22Rv1 (cell line): ENCODE measurements at regions not wholly inside any gene's neighbourhood (a gene's known extent, or its start where the extent isn't known, plus 50 kb on each side); places are given as distances from the start of the nearest gene placed in this dataset.
"Not testable (repeated sequence)": the region's sequence is repeated elsewhere in the genome, so short reads cannot be mapped to it uniquely, and the experiment has no call there.

ENCODE experiments used
- H3K27ac ChIP-seq: fragments of 450-650 bp; 2 replicates; pipeline ENCODE4 v1.5.1; 2017
- ZFX ChIP-seq: fragments of 450-650 bp; IDR thresholded peaks from 2 replicates; pipeline ENCODE4 v1.6.1; 2017; ENCODE audit warnings: antibody characterized with exemption, borderline replicate concordance
- TF ChIP-seq, protein P1 (sequence below): fragments of 450-650 bp; IDR thresholded peaks from 2 replicates; pipeline ENCODE4 v1.5.1; 2017; ENCODE audit warnings: mild to moderate bottlenecking

GRCh38 chrX:114061226-114061625, 522.7 kb upstream of the HTR2C start:
- no peak for TF ChIP-seq ZFX
- TF ChIP-seq, protein P1, sequence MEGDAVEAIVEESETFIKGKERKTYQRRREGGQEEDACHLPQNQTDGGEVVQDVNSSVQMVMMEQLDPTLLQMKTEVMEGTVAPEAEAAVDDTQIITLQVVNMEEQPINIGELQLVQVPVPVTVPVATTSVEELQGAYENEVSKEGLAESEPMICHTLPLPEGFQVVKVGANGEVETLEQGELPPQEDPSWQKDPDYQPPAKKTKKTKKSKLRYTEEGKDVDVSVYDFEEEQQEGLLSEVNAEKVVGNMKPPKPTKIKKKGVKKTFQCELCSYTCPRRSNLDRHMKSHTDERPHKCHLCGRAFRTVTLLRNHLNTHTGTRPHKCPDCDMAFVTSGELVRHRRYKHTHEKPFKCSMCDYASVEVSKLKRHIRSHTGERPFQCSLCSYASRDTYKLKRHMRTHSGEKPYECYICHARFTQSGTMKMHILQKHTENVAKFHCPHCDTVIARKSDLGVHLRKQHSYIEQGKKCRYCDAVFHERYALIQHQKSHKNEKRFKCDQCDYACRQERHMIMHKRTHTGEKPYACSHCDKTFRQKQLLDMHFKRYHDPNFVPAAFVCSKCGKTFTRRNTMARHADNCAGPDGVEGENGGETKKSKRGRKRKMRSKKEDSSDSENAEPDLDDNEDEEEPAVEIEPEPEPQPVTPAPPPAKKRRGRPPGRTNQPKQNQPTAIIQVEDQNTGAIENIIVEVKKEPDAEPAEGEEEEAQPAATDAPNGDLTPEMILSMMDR, result no peak
- no peak overlapping the region for H3K27ac ChIP-seq

DNA sequence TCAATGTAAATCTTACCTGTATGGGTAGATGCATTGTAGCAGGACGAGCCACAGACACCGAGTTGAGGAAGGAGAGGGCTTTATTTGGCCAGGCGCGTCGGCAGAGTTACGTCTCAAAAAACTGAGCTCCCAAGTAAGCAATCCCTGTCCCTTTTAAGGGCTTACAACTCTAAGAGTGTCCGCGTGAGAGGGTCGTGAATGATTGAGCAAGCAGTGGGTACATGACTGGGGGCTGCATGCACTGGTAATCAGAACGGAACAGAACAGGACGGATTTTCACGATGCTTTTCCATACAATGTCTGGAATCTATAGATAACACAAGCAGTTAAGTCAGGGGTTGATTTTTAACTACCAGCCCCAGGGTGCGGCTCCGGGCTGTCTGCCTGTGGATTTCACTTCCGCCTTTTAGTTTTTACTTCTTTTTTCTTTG, 524.9 kb upstream of the HTR2C start:
- TF ChIP-seq, protein P1, result no peak
- TF ChIP-seq ZFX, result no peak
- H3K27ac ChIP-seq, result no peak overlapping the region

GRCh38 chrX:114057422-114057821, 526.5 kb upstream of the HTR2C start:
- not testable (repeated sequence) for H3K27ac ChIP-seq

DNA sequence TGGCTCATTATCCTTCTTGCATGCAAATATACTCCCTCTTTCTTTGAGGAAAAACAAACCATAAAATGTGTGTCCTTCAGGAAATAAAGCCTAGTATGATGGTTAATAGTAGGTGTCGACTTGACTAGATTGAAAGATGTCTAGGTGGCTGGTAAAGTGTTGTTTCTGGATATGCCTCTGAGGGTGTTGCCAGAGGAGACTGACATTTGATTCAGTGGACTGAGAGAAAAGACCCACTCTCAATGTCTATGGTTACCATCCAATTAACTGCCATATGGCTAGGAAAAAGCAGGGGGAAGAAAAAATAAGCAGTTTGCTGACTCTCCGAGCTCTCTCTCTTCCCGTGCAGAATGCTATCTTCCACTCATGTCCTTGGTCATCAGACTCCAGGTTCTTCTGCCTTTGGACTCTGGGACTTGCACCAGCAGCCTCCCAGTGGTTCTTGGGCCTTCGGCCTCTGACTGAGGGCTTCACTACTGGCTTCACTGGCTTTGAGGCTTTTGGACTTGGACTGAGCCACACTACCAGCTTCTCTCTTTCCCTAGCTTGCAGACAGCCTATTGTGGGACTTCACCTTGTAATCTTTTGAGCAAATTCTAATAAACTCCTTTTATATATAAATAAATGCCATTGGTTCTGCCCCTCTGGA, 532.1 kb upstream of the HTR2C start:
- H3K27ac ChIP-seq, result no peak overlapping the region

GRCh38 chrX:114050075-114050796, 533.6 kb upstream of the HTR2C start:
- H3K27ac ChIP-seq, result no peak overlapping the region
- TF ChIP-seq, protein P1, result no peak
- no peak for TF ChIP-seq ZFX

More for the DNA sequence above, 532.1 kb upstream of the HTR2C start:
- no peak for TF ChIP-seq ZFX
- TF ChIP-seq, protein P1, result no peak

- no peak overlapping the region for H3K27ac ChIP-seq
Measured at GRCh38 chrX:114049063-114049462, 534.8 kb upstream of the HTR2C start.

GRCh38 chrX:114047558-114047957, 536.3 kb upstream of the HTR2C start:
- no peak for TF ChIP-seq ZFX
- TF ChIP-seq, protein P1, result no peak
- no peak overlapping the region for H3K27ac ChIP-seq

More at GRCh38 chrX:114049063-114049462, 534.8 kb upstream of the HTR2C start:
- TF ChIP-seq ZFX, result no peak
- TF ChIP-seq, protein P1, result no peak
